ENCODE measurements at regions not wholly inside any gene's neighbourhood (a gene's known extent, or its start where the extent isn't known, plus 50 kb on each side); places are given as distances from the start of the nearest gene placed in this dataset.

GRCh38 chr5:44868541-44868940 lies 59.8 kb downstream of the MRPS30 start:
- no peak for DNase-seq

- DNase-seq = no peak
Observed at GRCh38 chr5:44869928-44870327, 61.2 kb downstream of the MRPS30 start.

- no peak for DNase-seq
Observed at GRCh38 chr5:44870430-44870829, 61.7 kb downstream of the MRPS30 start.

DNA sequence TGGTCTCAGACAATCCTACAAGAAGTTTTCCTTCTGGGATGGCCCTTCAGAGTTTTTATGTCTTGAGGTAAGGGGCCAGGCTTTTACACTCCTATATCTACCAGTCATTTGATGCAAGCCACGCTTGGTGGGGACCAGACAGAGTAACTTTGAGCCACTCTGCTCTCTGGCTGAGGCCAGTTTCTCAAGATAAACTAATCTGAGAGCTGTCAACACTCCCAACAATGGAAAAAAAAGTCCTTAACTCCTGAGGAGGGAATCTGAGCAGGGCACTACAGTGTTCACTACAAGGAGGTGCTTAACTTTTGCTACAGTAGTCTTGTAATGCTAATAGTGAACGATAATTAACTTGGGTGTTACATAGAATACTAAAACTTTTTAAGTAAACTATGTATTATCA lies 62.7 kb downstream of the MRPS30 start:
- DNase-seq = no peak

- peak; percentile 40 for DNase-seq
Observed at GRCh38 chr5:44875661-44876605, 67.2 kb downstream of the MRPS30 start.

GRCh38 chr5:44881266-44881665 lies 72.5 kb downstream of the MRPS30 start:
- no peak for DNase-seq

DNA sequence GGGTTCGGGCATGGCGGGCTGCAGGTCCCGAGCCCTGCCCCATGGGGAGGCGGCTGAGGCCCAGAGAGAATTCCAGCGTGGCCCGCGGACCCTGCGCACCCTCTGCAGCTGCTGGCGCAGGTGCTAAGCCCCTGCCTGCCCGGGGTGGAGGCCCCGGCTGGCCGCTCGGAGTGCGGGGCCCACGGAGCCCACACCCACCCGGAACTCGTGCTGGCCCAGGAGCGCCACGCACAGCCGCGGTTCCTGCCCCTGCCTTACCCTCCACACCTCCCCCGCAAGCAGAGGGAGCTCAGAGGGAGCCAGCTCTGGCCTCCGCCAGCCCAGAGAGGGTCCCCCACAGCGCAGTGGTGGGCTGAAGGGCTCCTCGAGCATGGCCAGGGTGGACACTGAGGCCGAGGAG lies 75.3 kb downstream of the MRPS30 start:
- DNase-seq = no peak

DNA sequence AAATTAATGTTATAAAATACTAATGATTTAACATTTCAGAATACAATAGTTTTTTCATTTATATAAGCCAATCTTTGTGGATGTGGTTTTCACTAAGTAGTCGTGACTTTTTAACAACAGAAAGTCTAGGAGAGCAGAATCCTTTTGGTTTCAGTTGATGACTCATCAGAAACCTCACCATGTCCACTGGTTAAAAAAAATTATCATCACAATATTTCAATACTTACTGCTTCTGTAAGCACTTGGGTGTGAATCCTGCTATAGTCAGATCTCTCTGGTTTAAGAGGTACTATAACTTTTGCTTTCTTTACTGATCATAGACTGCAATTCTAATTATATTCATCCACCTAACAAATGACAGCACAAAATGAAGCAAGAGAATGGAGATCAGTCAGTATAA lies 77.2 kb downstream of the MRPS30 start:
- no peak for DNase-seq

DNA sequence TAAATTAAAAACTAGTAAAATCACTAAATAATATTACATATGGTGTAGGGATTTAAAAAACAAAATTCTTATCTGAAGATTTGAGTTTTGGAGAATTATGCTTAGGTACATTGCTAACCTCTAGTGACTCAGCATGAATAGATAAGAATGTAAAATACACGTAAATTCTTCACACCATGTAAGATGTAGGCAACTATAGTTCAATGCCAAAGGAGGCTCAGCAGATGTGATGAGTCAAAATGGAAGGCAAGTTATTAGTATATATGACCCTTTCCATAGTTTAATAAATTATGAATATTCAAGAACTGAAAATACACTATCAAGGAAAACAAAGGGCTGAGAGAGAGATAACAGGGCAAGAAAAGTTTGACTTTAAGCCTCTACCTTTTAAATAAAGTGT lies 79.0 kb downstream of the MRPS30 start:
- DNase-seq = no peak

GRCh38 chr5:44888435-44888834 lies 79.7 kb downstream of the MRPS30 start:
- no peak for DNase-seq

DNA sequence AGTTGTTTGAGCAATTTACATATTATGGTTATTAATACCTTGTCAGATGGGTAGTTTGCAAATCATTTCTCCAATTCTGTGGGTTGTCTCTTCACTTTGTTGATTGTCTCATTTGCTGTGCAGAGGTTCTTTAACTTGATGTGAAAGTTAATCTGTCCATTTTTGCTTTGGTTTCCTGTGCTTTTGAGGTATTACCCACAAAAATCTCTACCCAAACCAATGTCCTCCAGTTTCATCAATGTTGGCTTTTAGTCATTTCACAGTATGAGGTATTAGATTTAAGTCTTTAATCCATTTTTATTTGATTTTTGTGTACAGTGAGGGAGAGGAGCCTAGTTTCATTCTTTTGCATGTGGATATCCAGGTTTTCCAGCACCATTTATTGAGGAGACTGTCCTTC lies 82.4 kb downstream of the MRPS30 start:
- no peak for DNase-seq

GRCh38 chr5:44900273-44900954 lies 91.7 kb downstream of the MRPS30 start:
- DNase-seq = no peak

- no peak for DNase-seq
Observed at GRCh38 chr5:44907396-44907795, 98.6 kb downstream of the MRPS30 start.

- no peak for DNase-seq
Observed at GRCh38 chr5:44909004-44909403, 100.3 kb downstream of the MRPS30 start.

DNA sequence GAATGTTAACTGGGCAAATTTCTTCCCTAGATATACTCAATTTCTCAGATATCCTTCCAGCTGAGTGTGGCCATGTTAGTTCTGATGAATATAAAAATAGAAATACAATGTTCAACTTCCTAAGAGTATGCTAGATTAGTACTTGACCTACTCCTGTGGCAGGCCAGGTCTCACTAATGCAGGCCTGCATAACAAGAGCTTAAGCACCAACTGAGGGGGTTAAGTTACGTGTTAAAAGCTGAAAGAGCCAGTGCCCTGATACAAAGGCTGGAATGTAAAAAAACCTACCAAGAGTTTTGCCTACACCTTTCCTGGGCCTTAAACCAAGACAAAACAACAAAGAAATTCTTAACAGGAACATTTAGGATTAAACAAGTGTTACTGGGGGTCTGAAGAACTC lies 102.8 kb downstream of the MRPS30 start:
- DNase-seq = no peak

DNA sequence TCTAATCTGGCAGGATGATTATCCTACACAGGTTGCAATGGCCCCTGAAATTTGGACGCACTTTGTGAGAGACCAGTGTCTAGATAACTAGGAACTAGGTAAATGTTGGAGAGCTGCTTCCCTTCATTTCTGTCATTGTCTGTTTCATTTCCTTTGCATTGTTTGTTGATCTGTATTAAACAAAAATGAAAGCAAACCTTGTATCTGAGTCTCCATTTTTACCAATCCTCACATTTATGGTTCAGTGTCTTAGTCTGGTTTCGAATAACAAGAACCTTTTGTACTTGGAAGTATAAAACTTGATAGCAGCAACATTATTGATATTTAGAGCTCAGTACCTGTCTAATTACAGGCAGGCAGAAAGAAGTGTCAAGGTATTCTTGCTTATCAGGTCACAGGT lies 105.5 kb downstream of the MRPS30 start:
- DNase-seq = no peak

GRCh38 chr5:44919560-44919959 lies 110.8 kb downstream of the MRPS30 start:
- no peak for DNase-seq

GRCh38 chr5:44927115-44927733 lies 118.5 kb downstream of the MRPS30 start:
- no peak for DNase-seq

DNA sequence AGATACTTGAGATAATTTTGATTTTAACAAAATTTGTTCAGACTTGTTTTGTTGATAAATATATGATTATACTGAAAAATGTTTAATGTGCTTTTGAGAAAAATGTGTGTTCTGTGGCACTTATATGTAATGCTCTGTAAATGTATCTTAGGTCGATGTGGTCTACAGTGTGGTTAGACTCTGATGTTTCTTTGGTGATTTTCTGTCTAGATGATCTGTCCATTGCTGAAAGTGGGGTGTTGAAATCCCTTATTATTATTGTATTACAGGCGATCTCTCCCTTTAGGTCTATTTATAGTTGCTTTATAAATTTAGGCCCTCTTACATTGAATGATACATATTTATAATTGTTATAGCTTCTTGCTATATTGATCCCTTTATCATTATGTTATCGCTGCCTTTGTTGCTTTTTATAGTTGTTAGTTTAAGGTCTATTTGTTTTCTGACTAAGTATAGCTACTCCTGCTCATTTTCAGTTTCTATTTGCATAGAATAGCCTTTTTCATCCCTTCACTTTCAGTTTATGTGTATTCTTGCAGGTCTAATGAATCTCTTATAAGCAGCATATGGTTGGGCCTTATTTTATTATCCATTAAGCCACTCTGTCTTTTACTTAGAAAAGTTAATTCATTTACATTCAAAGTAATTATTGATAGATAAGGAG lies 124.3 kb downstream of the MRPS30 start:
- DNase-seq = no peak

GRCh38 chr5:44933686-44934085 lies 124.9 kb downstream of the MRPS30 start:
- no peak for DNase-seq

DNA sequence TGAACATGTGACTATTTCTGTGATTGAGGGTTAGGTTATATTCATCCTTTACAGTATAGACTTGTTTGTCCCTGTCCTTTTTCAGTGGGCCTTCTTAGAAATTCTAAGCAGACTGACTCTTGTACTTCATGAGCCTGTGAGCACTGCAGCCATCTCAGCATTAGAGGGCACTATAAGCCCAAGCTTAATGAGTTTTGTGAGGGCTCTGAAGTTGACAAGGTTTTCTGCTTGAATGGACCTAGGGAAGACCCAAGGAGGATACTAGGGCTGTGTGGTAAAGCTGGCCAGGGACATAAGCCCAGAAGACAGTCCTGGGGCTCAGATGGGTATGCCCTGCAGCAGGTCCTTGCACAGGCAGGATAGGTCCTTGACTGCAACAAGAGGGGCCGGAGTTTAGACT lies 126.5 kb downstream of the MRPS30 start:
- DNase-seq = no peak

DNA sequence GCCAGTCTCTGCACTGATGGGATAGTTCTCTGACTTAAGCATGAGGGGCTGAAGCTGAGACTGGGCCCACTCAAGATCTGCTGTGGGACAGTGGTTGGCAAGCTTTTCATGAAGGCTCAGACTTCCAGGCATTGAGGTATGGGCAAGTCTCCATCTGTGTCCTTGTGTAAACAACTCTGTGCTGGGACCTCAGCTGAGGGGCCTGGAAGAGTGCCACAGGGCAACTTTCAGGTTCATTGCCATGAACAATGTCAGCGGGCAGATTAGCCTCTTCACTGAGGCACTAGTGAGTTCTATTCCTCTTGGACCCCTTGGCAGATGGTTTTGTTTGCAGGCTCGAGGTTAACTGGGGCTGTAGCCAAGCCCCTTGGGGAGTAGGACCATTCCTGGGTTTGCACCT lies 127.1 kb downstream of the MRPS30 start:
- no peak for DNase-seq

DNA sequence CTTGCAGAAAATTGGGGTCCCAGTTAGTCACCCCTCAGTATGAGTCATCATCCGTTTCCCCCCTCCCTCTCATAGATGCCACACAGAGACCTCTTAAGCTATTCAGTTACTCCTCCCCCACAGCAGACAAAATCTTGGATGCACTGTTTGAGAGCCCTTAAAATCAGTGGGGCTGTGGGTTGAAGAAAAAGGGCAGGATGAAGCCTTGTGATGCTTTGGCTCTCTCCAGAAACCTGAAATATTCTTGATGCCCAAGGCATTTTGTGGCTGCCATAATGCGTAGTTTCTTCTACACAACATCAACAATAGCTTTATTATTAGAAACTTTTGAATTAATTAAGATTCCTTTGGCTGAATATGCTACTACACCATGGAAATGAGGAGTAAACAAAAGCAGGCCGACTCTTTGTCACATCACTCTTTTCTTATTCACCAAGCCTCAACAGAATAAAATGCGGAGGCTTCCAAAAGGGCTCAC lies 133.8 kb downstream of the MRPS30 start:
- DNase-seq = no peak
